Left lung (tissue), 4 donors: ENCODE measurements at regions not wholly inside any gene's neighbourhood (a gene's known extent, or its start where the extent isn't known, plus 50 kb on each side); places are given as distances from the start of the nearest gene placed in this dataset.

ENCODE experiments used
- ATAC-seq: fragments of 200-7000 bp; cut with Tn5 transposase; one replicate; pipeline ENCODE4 v1.9.1; 2020; ENCODE audit warnings: moderate library complexity
- DNase-seq, 4 donors: peaks; one replicate each; pipeline ENCODE4 v3.0.0-alpha.2; 2013 to 2020
- H3K27ac ChIP-seq, 2 donors: fragments of 200-600 bp; sonication (generic) in 1 of 2; one replicate each; pipeline versions ENCODE4 v1.5.0 to v1.8.0; 2020 to 2021
- H3K27me3 ChIP-seq, 2 donors: fragments of 200-600 bp; sonication (generic) in 1 of 2; one replicate each; pipeline versions ENCODE4 v1.5.0 to v1.8.0; 2020 to 2021
- H3K36me3 ChIP-seq, 2 donors: fragments of 200-600 bp; sonication (generic) in 1 of 2; one replicate each; pipeline versions ENCODE4 v1.5.0 to v1.8.0; 2020 to 2021
- H3K4me1 ChIP-seq, 2 donors: fragments of 200-600 bp; one replicate each; pipeline ENCODE4 v1.8.0; 2021
- H3K4me3 ChIP-seq, 2 donors: fragments of 200-600 bp; sonication (generic) in 1 of 2; one replicate each; pipeline versions ENCODE4 v1.5.0 to v1.8.0; 2020 to 2021; ENCODE audit warnings: mild to moderate bottlenecking in 1 of 2
- H3K9me3 ChIP-seq, 2 donors: fragments of 200-600 bp; sonication (generic) in 1 of 2; one replicate each; pipeline versions ENCODE4 v1.5.0 to v1.8.0; 2020 to 2021
- CTCF ChIP-seq, 2 donors: fragments of 200-600 bp; sonication (generic) in 1 of 2; IDR thresholded peaks; one replicate each; pipeline versions ENCODE4 v1.5.0 to v1.8.0; 2021; ENCODE audit warnings: antibody characterized with exemption in 2 of 2
- intact Hi-C, 2 donors: fragments of 100-400 bp; cut with DNase I; formaldehyde crosslinking; loops; one replicate each; pipeline versions ENCODE4 v1.11.2 to v1.14.2; 2022
- donor health status: DM: no; HTN: yes; CAD: no.
- donor health status: DM: no; HTN: no; CAD: no.

- DNase-seq (no peak), ATAC-seq (no peak)
- Histone ChIP-seq H3K4me3 (no peak overlapping the region), H3K27me3 (no peaks in the 10 kb centered on the region), H3K9me3 (peaks cover 0 to 29% of the 10 kb centered on the region in 2 donors), H3K36me3 (no peaks in the 10 kb centered on the region), H3K4me1 (no peaks in the 10 kb centered on the region), H3K27ac (no peak overlapping the region)
- intact Hi-C loops, result no loop called here
- TF ChIP-seq CTCF (IDR thresholded peaks at IDR 0.05), result no peak
Observed at GRCh38 chr9:117907420-117907819, 203.2 kb downstream of the TLR4 start.

GRCh38 chr9:117916291-117916690, 212.1 kb downstream of the TLR4 start:
- Histone ChIP-seq H3K4me1 (no peaks in the 10 kb centered on the region), H3K9me3 (peaks cover 0 to 11% of the 10 kb centered on the region in 2 donors), H3K36me3 (no peaks in the 10 kb centered on the region), H3K27ac (no peak overlapping the region), H3K27me3 (no peaks in the 10 kb centered on the region), H3K4me3 (no peak overlapping the region)
- DNase-seq (no peak), ATAC-seq (no peak)
- intact Hi-C loops, result no loop called here
- no peak for TF ChIP-seq CTCF (IDR thresholded peaks at IDR 0.05)

- Histone ChIP-seq H3K4me3 (no peak overlapping the region), H3K27me3 (no peaks in the 10 kb centered on the region), H3K27ac (no peak overlapping the region), H3K36me3 (no peaks in the 10 kb centered on the region), H3K9me3 (no peaks in the 10 kb centered on the region), H3K4me1 (no peaks in the 10 kb centered on the region)
- ATAC-seq (no peak), DNase-seq (no peak)
- TF ChIP-seq CTCF (IDR thresholded peaks at IDR 0.05), result no peak
- intact Hi-C loops, result no loop called here
Observed at GRCh38 chr9:117917873-117918272, 213.7 kb downstream of the TLR4 start.

GRCh38 chr9:117919538-117919937, 215.3 kb downstream of the TLR4 start:
- Histone ChIP-seq H3K27me3 (no peaks in the 10 kb centered on the region), H3K27ac (no peak overlapping the region), H3K36me3 (no peaks in the 10 kb centered on the region), H3K4me1 (no peaks in the 10 kb centered on the region), H3K9me3 (no peaks in the 10 kb centered on the region), H3K4me3 (no peak overlapping the region)
- DNase-seq (no peak), ATAC-seq (no peak)
- no peak for TF ChIP-seq CTCF (IDR thresholded peaks at IDR 0.05)
- intact Hi-C loops, result no loop called here

GRCh38 chr9:117926031-117926658, 221.9 kb downstream of the TLR4 start:
- H3K9me3 ChIP-seq, result no peaks in the 10 kb centered on the region
- no peaks in the 10 kb centered on the region for H3K36me3 ChIP-seq
- no peaks in the 10 kb centered on the region for H3K27me3 ChIP-seq
- ATAC-seq, result no peak
- H3K4me3 ChIP-seq, result no peak overlapping the region
- TF ChIP-seq CTCF (IDR thresholded peaks at IDR 0.05), result no peak
- no peak overlapping the region for H3K27ac ChIP-seq
- intact Hi-C loops, result no loop called here
- no peaks in the 10 kb centered on the region for H3K4me1 ChIP-seq
- no peak for DNase-seq
